Adrenal gland (tissue), 5 donors: ENCODE measurements at regions not wholly inside any gene's neighbourhood (a gene's known extent, or its start where the extent isn't known, plus 50 kb on each side); places are given as distances from the start of the nearest gene placed in this dataset.

Experiments used
- POLR2A ChIP-seq, 2 donors: fragments of 450-650 bp; IDR thresholded peaks; one replicate each; pipeline ENCODE4 v1.6.1; 2017; ENCODE audit warnings: antibody characterized with exemption in 2 of 2, mild to moderate bottlenecking in 2 of 2, moderate library complexity in 1 of 2
- TF ChIP-seq, protein P1 (sequence below), 6 experiments: fragments of 450-650 bp in 4 of 6; fragments of 200-600 bp in 2 of 6; sonication (generic) in 1 of 6; IDR thresholded peaks; 1 replicate in 5 of 6; 2 replicates in 1 of 6; pipeline versions ENCODE4 v1.5.1 to v1.8.0; 2016 to 2021; ENCODE audit warnings: antibody characterized with exemption in 6 of 6, mild to moderate bottlenecking in 2 of 6, moderate library complexity in 1 of 6
- donor health status: DM: no; HTN: no; CAD: no.

GRCh38 chr15:61398310-61398709 lies 169.2 kb upstream of the RORA start:
- TF ChIP-seq, protein P1, sequence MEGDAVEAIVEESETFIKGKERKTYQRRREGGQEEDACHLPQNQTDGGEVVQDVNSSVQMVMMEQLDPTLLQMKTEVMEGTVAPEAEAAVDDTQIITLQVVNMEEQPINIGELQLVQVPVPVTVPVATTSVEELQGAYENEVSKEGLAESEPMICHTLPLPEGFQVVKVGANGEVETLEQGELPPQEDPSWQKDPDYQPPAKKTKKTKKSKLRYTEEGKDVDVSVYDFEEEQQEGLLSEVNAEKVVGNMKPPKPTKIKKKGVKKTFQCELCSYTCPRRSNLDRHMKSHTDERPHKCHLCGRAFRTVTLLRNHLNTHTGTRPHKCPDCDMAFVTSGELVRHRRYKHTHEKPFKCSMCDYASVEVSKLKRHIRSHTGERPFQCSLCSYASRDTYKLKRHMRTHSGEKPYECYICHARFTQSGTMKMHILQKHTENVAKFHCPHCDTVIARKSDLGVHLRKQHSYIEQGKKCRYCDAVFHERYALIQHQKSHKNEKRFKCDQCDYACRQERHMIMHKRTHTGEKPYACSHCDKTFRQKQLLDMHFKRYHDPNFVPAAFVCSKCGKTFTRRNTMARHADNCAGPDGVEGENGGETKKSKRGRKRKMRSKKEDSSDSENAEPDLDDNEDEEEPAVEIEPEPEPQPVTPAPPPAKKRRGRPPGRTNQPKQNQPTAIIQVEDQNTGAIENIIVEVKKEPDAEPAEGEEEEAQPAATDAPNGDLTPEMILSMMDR (IDR thresholded peaks at IDR 0.05), result no peak
- TF ChIP-seq POLR2A (IDR thresholded peaks at IDR 0.05), result no peak
